Osteoblast (primary cell): ENCODE measurements at regions not wholly inside any gene's neighbourhood (a gene's known extent, or its start where the extent isn't known, plus 50 kb on each side); places are given as distances from the start of the nearest gene placed in this dataset.

Experiments used
- DNase-seq: peaks from one replicate; pipeline ENCODE4 v3.0.0; 2011; ENCODE audit warnings: low spot score, mixed read lengths; ENCODE audit not compliant: insufficient read length; ENCODE audit errors: missing footprints
- H2AFZ ChIP-seq: 2 replicates; pipeline ENCODE4 v1.6.0; 2011; ENCODE audit warnings: mild to moderate bottlenecking, low read length
- H3K27ac ChIP-seq: 2 replicates; pipeline ENCODE4 v1.5.1; 2011; ENCODE audit warnings: mild to moderate bottlenecking, low read depth, low read length, moderate library complexity
- H3K27me3 ChIP-seq: 2 replicates; pipeline ENCODE4 v1.6.0; 2012; ENCODE audit warnings: mild to moderate bottlenecking, control low read depth, inconsistent platforms, low read length, moderate library complexity; ENCODE audit not compliant: insufficient read depth
- H3K36me3 ChIP-seq: 2 replicates; pipeline ENCODE4 v1.5.1; 2011; ENCODE audit warnings: mild to moderate bottlenecking, low read length, control low read depth, moderate library complexity; ENCODE audit not compliant: insufficient read depth
- H3K4me1 ChIP-seq: 2 replicates; pipeline ENCODE4 v1.5.1; 2011; ENCODE audit warnings: mild to moderate bottlenecking, low read length, control low read depth, moderate library complexity; ENCODE audit not compliant: insufficient read depth
- H3K4me2 ChIP-seq: 2 replicates; pipeline ENCODE4 v1.6.0; 2011; ENCODE audit warnings: mild to moderate bottlenecking, low read length; ENCODE audit not compliant: insufficient read depth
- H3K4me3 ChIP-seq: fragments of 200-600 bp; sonication (generic); 3 replicates; pipeline ENCODE4 v1.5.1; 2012; ENCODE audit warnings: mild to moderate bottlenecking, low read length, inconsistent platforms; ENCODE audit not compliant: insufficient read depth
- H3K79me2 ChIP-seq: 2 replicates; pipeline ENCODE4 v1.6.0; 2012; ENCODE audit warnings: mild to moderate bottlenecking, low read length, control low read depth, inconsistent platforms; ENCODE audit not compliant: insufficient read depth
- H3K9me3 ChIP-seq: 2 replicates; pipeline ENCODE4 v1.5.1; 2011; ENCODE audit warnings: low read depth, low read length, control low read depth
- H4K20me1 ChIP-seq: 2 replicates; pipeline ENCODE4 v1.6.0; 2012; ENCODE audit warnings: mild to moderate bottlenecking, low read length, control low read depth; ENCODE audit not compliant: insufficient read depth
- CTCF ChIP-seq: IDR thresholded peaks from 2 replicates; pipeline ENCODE4 v1.5.1; 2011; ENCODE audit warnings: mild to moderate bottlenecking, low read depth, low read length, moderate library complexity; ENCODE audit errors: extremely low read depth

- H3K27ac ChIP-seq, result no peak overlapping the region
These were observed 359.3 kb downstream of the SH2D4B start for GRCh38 chr10:80896959-80897358.

GRCh38 chr10:80900661-80901060 lies 363.0 kb downstream of the SH2D4B start:
- H3K27me3 ChIP-seq, result no peaks in the 10 kb centered on the region
- H3K9me3 ChIP-seq, result no peaks in the 10 kb centered on the region
- no peaks in the 10 kb centered on the region for H4K20me1 ChIP-seq
- H3K4me1 ChIP-seq, result no peaks in the 10 kb centered on the region
- no peaks in the 10 kb centered on the region for H3K79me2 ChIP-seq
- no peak overlapping the region for H3K27ac ChIP-seq
- no peak overlapping the region for H3K4me3 ChIP-seq
- no peak overlapping the region for H2AFZ ChIP-seq
- no peak overlapping the region for H3K4me2 ChIP-seq
- DNase-seq, result no peak
- H3K36me3 ChIP-seq, result no peaks in the 10 kb centered on the region
- no peak for TF ChIP-seq CTCF

More at GRCh38 chr10:80896959-80897358, 359.3 kb downstream of the SH2D4B start:
- no peaks in the 10 kb centered on the region for H4K20me1 ChIP-seq
- no peaks in the 10 kb centered on the region for H3K4me1 ChIP-seq
- no peak overlapping the region for H3K4me2 ChIP-seq
- no peak overlapping the region for H2AFZ ChIP-seq
- DNase-seq, result no peak
- H3K27me3 ChIP-seq, result no peaks in the 10 kb centered on the region
- no peak overlapping the region for H3K4me3 ChIP-seq
- H3K9me3 ChIP-seq, result no peaks in the 10 kb centered on the region
- no peaks in the 10 kb centered on the region for H3K36me3 ChIP-seq
- H3K79me2 ChIP-seq, result no peaks in the 10 kb centered on the region
- no peak for TF ChIP-seq CTCF

- no peak overlapping the region for H3K27ac ChIP-seq
- H3K4me3 ChIP-seq, result no peak overlapping the region
- no peaks in the 10 kb centered on the region for H3K79me2 ChIP-seq
- no peaks in the 10 kb centered on the region for H3K36me3 ChIP-seq
- no peak for DNase-seq
- H3K4me1 ChIP-seq, result no peaks in the 10 kb centered on the region
- H3K27me3 ChIP-seq, result no peaks in the 10 kb centered on the region
- H4K20me1 ChIP-seq, result no peaks in the 10 kb centered on the region
- no peaks in the 10 kb centered on the region for H3K9me3 ChIP-seq
- no peak for TF ChIP-seq CTCF
- no peak overlapping the region for H3K4me2 ChIP-seq
- no peak overlapping the region for H2AFZ ChIP-seq
These were observed 370.9 kb downstream of the SH2D4B start for GRCh38 chr10:80908611-80909010.

GRCh38 chr10:80909254-80909653 lies 371.6 kb downstream of the SH2D4B start:
- H2AFZ ChIP-seq, result no peak overlapping the region
- no peak for DNase-seq
- H4K20me1 ChIP-seq, result no peaks in the 10 kb centered on the region
- H3K4me2 ChIP-seq, result no peak overlapping the region
- no peaks in the 10 kb centered on the region for H3K27me3 ChIP-seq
- no peak overlapping the region for H3K27ac ChIP-seq
- no peaks in the 10 kb centered on the region for H3K4me1 ChIP-seq
- H3K36me3 ChIP-seq, result no peaks in the 10 kb centered on the region
- no peak for TF ChIP-seq CTCF
- no peaks in the 10 kb centered on the region for H3K79me2 ChIP-seq
- no peaks in the 10 kb centered on the region for H3K9me3 ChIP-seq
- H3K4me3 ChIP-seq, result no peak overlapping the region
